ENCODE measurements at regions not wholly inside any gene's neighbourhood (a gene's known extent, or its start where the extent isn't known, plus 50 kb on each side); places are given as distances from the start of the nearest gene placed in this dataset.
A peak's percentile ranks its signal among the peaks of the same experiment; 100 is the strongest.
"Not testable (repeated sequence)": the region's sequence is repeated elsewhere in the genome, so short reads cannot be mapped to it uniquely, and the experiment has no call there.

- no peak for DNase-seq (ENCODE audit: low read depth, low spot score)
These were observed 50.4 kb downstream of the SHOC1 start for GRCh38 chr9:111744363-111744762.

- DNase-seq (ENCODE audit: low read depth, low spot score): no peak
These were observed 51.5 kb downstream of the SHOC1 start for GRCh38 chr9:111743275-111743674.

GRCh38 chr9:111740739-111741138 lies 54.0 kb downstream of the SHOC1 start:
- no peak for DNase-seq (ENCODE audit: low read depth, low spot score)

- DNase-seq (ENCODE audit: low read depth, low spot score): no peak
These were observed 58.0 kb downstream of the SHOC1 start for GRCh38 chr9:111736714-111737113.

- DNase-seq (ENCODE audit: low read depth, low spot score): not testable (repeated sequence)
These were observed 59.4 kb downstream of the SHOC1 start for GRCh38 chr9:111735344-111735743.

GRCh38 chr9:111731928-111732327 lies 62.8 kb downstream of the SHOC1 start:
- DNase-seq (ENCODE audit: low read depth, low spot score): no peak

- no peak for DNase-seq (ENCODE audit: low read depth, low spot score)
These were observed 63.7 kb downstream of the SHOC1 start for GRCh38 chr9:111730937-111731567.

GRCh38 chr9:111728617-111729366 lies 65.9 kb downstream of the SHOC1 start:
- DNase-seq (ENCODE audit: low read depth, low spot score): peak; percentile 22

GRCh38 chr9:111728143-111728542 lies 66.6 kb downstream of the SHOC1 start:
- DNase-seq (ENCODE audit: low read depth, low spot score): no peak

GRCh38 chr9:111726949-111727348 lies 65.5 kb downstream of the GNG10 start:
- DNase-seq (ENCODE audit: low read depth, low spot score): no peak

GRCh38 chr9:111720174-111720573 lies 58.8 kb downstream of the GNG10 start:
- DNase-seq (ENCODE audit: low read depth, low spot score): no peak

All from brain pericyte (primary cell).